Body of pancreas (tissue), 4 donors: ENCODE measurements at regions not wholly inside any gene's neighbourhood (a gene's known extent, or its start where the extent isn't known, plus 50 kb on each side); places are given as distances from the start of the nearest gene placed in this dataset.

Experiments
- POLR2A ChIP-seq, 3 donors: fragments of 450-650 bp; IDR thresholded peaks; one replicate each; pipeline ENCODE4 v1.6.1; 2016; ENCODE audit warnings: antibody characterized with exemption in 3 of 3, mild to moderate bottlenecking in 2 of 3
- TF ChIP-seq, protein P1 (sequence below), 7 experiments: fragments of 450-650 bp in 4 of 7; fragments of 200-600 bp in 3 of 7; sonication (generic) in 3 of 7; IDR thresholded peaks; one replicate each; pipeline ENCODE4 v1.5.1; 2016 to 2019; ENCODE audit warnings: antibody characterized with exemption in 7 of 7

DNA sequence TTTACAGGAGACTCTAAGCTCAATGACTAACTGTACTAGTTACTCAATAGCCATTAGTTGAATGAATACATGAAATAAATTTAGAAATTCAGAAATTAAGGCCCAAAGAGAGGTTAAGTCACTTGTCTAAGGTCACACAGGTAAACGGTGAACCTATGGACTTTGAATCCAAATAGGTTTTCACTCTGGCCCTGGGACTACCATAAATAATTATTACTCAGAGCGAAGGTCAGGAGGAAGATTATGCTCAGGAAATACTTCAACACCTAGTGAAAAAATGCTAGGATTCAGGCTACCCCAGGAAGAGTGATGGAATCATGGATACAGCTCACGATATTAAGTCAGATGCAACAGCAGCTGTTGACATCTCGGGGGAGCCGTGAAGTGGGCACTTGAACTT, 417.4 kb downstream of the GABRG2 start:
- TF ChIP-seq, protein P1, sequence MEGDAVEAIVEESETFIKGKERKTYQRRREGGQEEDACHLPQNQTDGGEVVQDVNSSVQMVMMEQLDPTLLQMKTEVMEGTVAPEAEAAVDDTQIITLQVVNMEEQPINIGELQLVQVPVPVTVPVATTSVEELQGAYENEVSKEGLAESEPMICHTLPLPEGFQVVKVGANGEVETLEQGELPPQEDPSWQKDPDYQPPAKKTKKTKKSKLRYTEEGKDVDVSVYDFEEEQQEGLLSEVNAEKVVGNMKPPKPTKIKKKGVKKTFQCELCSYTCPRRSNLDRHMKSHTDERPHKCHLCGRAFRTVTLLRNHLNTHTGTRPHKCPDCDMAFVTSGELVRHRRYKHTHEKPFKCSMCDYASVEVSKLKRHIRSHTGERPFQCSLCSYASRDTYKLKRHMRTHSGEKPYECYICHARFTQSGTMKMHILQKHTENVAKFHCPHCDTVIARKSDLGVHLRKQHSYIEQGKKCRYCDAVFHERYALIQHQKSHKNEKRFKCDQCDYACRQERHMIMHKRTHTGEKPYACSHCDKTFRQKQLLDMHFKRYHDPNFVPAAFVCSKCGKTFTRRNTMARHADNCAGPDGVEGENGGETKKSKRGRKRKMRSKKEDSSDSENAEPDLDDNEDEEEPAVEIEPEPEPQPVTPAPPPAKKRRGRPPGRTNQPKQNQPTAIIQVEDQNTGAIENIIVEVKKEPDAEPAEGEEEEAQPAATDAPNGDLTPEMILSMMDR (IDR thresholded peaks at IDR 0.05) = no peak
- no peak for TF ChIP-seq POLR2A (IDR thresholded peaks at IDR 0.05)
